HG02970 (cell line): ENCODE measurements at regions not wholly inside any gene's neighbourhood (a gene's known extent, or its start where the extent isn't known, plus 50 kb on each side); places are given as distances from the start of the nearest gene placed in this dataset.

Source experiments
- ATAC-seq: cut with Tn5 transposase; IDR thresholded peaks from one replicate; pipeline ENCODE4 v1.9.1; 2021; ENCODE audit warnings: mild to moderate bottlenecking, moderate library complexity, moderate number of reproducible peaks; ENCODE audit not compliant: unreplicated experiment, low FRiP score

GRCh38 chr5:53430618-53431252, 49.7 kb upstream of the FST start:
- no peak for ATAC-seq
